ENCODE measurements at regions not wholly inside any gene's neighbourhood (a gene's known extent, or its start where the extent isn't known, plus 50 kb on each side); places are given as distances from the start of the nearest gene placed in this dataset.

GRCh38 chr11:128399251-128400121 lies 187.9 kb downstream of the ETS1 start:
- no peaks in the 10 kb centered on the region for H3K9me3 ChIP-seq

DNA sequence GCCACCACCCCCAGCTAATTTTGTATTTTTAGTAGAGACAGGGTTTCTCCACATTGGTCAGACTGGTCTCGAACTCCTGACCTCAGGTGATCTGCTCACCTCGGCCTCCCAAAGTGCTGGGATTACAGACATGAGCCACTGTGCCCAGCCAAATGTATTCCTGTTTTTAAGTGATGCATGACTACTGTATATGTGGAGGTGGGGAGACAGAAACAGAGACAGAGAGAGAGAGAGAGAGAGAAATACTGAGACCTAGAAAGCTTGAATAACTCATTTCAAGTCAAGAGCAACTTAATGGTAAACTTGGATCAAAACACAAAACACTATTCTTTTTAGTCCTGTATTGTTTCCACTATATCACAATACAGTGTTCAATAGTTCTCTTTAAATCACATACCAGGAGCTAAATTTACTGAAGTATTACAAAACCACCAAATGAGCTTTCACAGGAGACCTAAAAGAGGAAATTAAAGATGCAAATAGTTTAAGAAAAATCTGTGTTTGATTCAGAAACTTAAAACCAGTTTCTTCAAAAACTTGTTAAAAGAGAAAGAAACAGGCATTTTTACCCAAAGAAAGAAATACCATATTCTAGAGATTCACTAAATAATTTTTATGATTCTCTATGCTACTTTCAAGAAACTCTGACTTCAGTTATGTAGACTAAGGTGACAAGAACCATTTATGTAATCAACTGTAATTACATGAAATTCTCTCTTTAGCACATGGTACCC lies 188.7 kb downstream of the ETS1 start:
- H3K27ac ChIP-seq, result no peak overlapping the region
- no peaks in the 10 kb centered on the region for H3K4me1 ChIP-seq
- no peak for DNase-seq
- no peaks in the 10 kb centered on the region for H3K27me3 ChIP-seq
- H3K9me3 ChIP-seq, result no peaks in the 10 kb centered on the region
- no peak overlapping the region for H3K4me3 ChIP-seq
- intact Hi-C loops (cut with DNase I; ENCODE audit: low total_unique reads), result no loop called here
- H3K36me3 ChIP-seq, result no peaks in the 10 kb centered on the region
- TF ChIP-seq, protein P1, sequence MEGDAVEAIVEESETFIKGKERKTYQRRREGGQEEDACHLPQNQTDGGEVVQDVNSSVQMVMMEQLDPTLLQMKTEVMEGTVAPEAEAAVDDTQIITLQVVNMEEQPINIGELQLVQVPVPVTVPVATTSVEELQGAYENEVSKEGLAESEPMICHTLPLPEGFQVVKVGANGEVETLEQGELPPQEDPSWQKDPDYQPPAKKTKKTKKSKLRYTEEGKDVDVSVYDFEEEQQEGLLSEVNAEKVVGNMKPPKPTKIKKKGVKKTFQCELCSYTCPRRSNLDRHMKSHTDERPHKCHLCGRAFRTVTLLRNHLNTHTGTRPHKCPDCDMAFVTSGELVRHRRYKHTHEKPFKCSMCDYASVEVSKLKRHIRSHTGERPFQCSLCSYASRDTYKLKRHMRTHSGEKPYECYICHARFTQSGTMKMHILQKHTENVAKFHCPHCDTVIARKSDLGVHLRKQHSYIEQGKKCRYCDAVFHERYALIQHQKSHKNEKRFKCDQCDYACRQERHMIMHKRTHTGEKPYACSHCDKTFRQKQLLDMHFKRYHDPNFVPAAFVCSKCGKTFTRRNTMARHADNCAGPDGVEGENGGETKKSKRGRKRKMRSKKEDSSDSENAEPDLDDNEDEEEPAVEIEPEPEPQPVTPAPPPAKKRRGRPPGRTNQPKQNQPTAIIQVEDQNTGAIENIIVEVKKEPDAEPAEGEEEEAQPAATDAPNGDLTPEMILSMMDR (IDR thresholded peaks at IDR 0.05), result no peak
- TF ChIP-seq POLR2A (IDR thresholded peaks at IDR 0.05), result no peak

More at GRCh38 chr11:128399251-128400121, 187.9 kb downstream of the ETS1 start:
- TF ChIP-seq, protein P1 (IDR thresholded peaks at IDR 0.05), result no peak
- no peak for TF ChIP-seq POLR2A (IDR thresholded peaks at IDR 0.05)
- intact Hi-C loops (cut with DNase I; ENCODE audit: low total_unique reads), result loop anchor here (10.0 kb wide), 1 partner anchor 125 kb away; no protein-coding TSS in a partner anchor
- no peak overlapping the region for H3K4me3 ChIP-seq
- no peak overlapping the region for H3K27ac ChIP-seq
- no peaks in the 10 kb centered on the region for H3K36me3 ChIP-seq
- H3K27me3 ChIP-seq, result no peaks in the 10 kb centered on the region
- no peaks in the 10 kb centered on the region for H3K4me1 ChIP-seq
- DNase-seq, result no peak

DNA sequence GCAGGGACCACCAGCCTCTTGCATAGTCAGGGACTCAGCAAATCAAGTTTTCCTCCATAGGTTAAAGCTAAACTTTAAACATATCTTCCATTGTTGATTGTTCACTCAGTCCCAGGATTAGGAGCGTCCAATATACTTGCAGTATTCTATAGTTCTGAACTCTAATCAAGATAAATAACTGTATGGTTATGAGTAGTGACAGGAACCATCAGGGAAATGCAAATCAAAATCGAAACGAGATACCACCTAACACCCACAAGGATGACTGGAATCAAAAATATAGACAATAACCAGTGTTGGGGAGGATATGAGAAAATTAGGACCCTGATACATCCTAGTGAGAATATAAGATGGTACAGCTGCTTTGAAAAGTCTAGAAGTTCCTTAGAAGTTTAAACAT lies 190.0 kb downstream of the ETS1 start:
- no peaks in the 10 kb centered on the region for H3K27me3 ChIP-seq
- H3K27ac ChIP-seq, result no peak overlapping the region
- intact Hi-C loops (cut with DNase I; ENCODE audit: low total_unique reads), result no loop called here
- H3K9me3 ChIP-seq, result no peaks in the 10 kb centered on the region
- TF ChIP-seq, protein P1 (IDR thresholded peaks at IDR 0.05), result no peak
- TF ChIP-seq POLR2A (IDR thresholded peaks at IDR 0.05), result no peak
- no peaks in the 10 kb centered on the region for H3K4me1 ChIP-seq
- no peak for DNase-seq
- no peaks in the 10 kb centered on the region for H3K36me3 ChIP-seq
- H3K4me3 ChIP-seq, result no peak overlapping the region

DNA sequence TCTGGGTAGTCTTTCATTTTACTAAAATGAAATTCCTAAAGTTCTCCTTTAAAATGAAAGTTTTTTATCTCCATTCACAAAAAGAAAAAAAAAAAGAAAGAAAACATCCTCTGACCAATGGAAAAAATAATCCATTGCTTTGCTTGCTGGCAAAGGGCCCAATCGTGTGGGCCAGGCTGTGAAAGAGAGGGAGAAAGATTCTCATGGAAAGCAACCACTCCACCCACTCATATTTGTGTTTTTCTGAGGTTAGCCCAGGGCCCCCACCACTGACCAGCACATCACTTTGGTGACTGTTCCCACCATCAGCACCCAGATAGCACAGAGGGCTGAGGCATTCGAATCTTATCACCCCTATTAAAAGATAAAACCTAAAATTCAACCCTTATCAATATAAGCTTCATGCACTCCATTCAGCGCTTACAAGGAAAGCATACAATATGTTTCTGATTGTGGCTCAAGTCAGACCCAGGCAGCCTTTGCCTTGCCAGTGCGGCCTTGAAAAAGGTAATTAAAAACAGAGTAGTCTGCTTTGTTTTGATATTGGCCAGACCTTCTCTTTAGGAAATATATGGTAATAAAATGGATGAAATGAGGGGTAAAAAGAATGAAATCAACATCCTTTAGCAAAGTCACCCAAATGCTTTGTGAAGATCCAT lies 192.8 kb downstream of the ETS1 start:
- no peak overlapping the region for H3K4me3 ChIP-seq
- DNase-seq, result peak in 1 of 2 donors; percentile 30
- H3K27me3 ChIP-seq, result no peaks in the 10 kb centered on the region
- H3K4me1 ChIP-seq, result no peaks in the 10 kb centered on the region
- no peaks in the 10 kb centered on the region for H3K9me3 ChIP-seq
- no peaks in the 10 kb centered on the region for H3K36me3 ChIP-seq
- peak overlapping the region in 1 of 2 donors; percentile 10 for H3K27ac ChIP-seq
- intact Hi-C loops (cut with DNase I; ENCODE audit: low total_unique reads), result no loop called here
- TF ChIP-seq, protein P1 (IDR thresholded peaks at IDR 0.05), result no peak
- TF ChIP-seq POLR2A (IDR thresholded peaks at IDR 0.05), result no peak

Data from uterus (tissue), 3 donors.